HCT116 (cell line): ENCODE measurements at regions not wholly inside any gene's neighbourhood (a gene's known extent, or its start where the extent isn't known, plus 50 kb on each side); places are given as distances from the start of the nearest gene placed in this dataset.

Source experiments
- CEBPB ChIP-seq: IDR thresholded peaks from 2 replicates; pipeline ENCODE4 v1.6.1; 2012; ENCODE audit warnings: low read depth
- EZH2 ChIP-seq: fragments of 200-600 bp; sonication (generic); IDR thresholded peaks from 2 replicates; pipeline ENCODE4 v1.6.1; 2017; ENCODE audit warnings: antibody characterized with exemption, mixed run types
- EZH2phosphoT487 ChIP-seq: fragments of 200-600 bp; IDR thresholded peaks from 2 replicates; pipeline ENCODE4 v1.6.1; 2018; ENCODE audit warnings: antibody characterized with exemption, borderline replicate concordance
- POLR2AphosphoS5 ChIP-seq: IDR thresholded peaks from 2 replicates; pipeline ENCODE4 v1.6.1; 2011; ENCODE audit warnings: mild to moderate bottlenecking, low read depth, low read length, moderate library complexity
- RAD21 ChIP-seq: IDR thresholded peaks from 2 replicates; pipeline ENCODE4 v1.6.1; 2012; ENCODE audit warnings: low read depth, mild to moderate bottlenecking
- REST ChIP-seq: IDR thresholded peaks from 2 replicates; pipeline ENCODE4 v1.6.1; 2012; ENCODE audit warnings: low read depth
- SIN3A ChIP-seq: IDR thresholded peaks from 2 replicates; pipeline ENCODE4 v1.6.1; 2012; ENCODE audit warnings: low read depth
- SP1 ChIP-seq: IDR thresholded peaks from 2 replicates; pipeline ENCODE4 v1.6.1; 2012; ENCODE audit warnings: low read depth
- ZBTB33 ChIP-seq: IDR thresholded peaks from 2 replicates; pipeline ENCODE4 v1.6.1; 2011; ENCODE audit warnings: mild to moderate bottlenecking, low read length, moderate library complexity; ENCODE audit not compliant: insufficient replicate concordance; ENCODE audit errors: extremely low read depth
- ZNF274 ChIP-seq: fragments of 200-500 bp; sonication (Bioruptor generic); IDR thresholded peaks from 2 replicates; pipeline ENCODE4 v1.6.1; 2014; ENCODE audit warnings: mild to moderate bottlenecking, low read depth, low read length, inconsistent platforms
- TF ChIP-seq, protein P1 (sequence below), 3 experiments: fragments of 200-600 bp in 1 of 3; sonication (generic) in 1 of 3; IDR thresholded peaks in 2 of 3; conservative IDR thresholded peaks in 1 of 3; 2 replicates each; pipeline ENCODE4 v1.5.1; 2012 to 2017; ENCODE audit warnings: low read depth in 2 of 3, low read length in 2 of 3, antibody characterized with exemption in 1 of 3, borderline replicate concordance in 1 of 3, control low read depth in 1 of 3, mild to moderate bottlenecking in 1 of 3, mixed read lengths in 1 of 3, mixed run types in 1 of 3, moderate library complexity in 1 of 3; ENCODE audit not compliant: insufficient read depth in 1 of 3
- TF ChIP-seq, protein P2 (sequence below): IDR thresholded peaks from 2 replicates; pipeline ENCODE4 v1.6.1; 2012

GRCh38 chr12:73898645-73899044 lies 639.0 kb upstream of the ATXN7L3B start:
- TF ChIP-seq SP1: no peak
- TF ChIP-seq CEBPB: no peak
- TF ChIP-seq, protein P1, sequence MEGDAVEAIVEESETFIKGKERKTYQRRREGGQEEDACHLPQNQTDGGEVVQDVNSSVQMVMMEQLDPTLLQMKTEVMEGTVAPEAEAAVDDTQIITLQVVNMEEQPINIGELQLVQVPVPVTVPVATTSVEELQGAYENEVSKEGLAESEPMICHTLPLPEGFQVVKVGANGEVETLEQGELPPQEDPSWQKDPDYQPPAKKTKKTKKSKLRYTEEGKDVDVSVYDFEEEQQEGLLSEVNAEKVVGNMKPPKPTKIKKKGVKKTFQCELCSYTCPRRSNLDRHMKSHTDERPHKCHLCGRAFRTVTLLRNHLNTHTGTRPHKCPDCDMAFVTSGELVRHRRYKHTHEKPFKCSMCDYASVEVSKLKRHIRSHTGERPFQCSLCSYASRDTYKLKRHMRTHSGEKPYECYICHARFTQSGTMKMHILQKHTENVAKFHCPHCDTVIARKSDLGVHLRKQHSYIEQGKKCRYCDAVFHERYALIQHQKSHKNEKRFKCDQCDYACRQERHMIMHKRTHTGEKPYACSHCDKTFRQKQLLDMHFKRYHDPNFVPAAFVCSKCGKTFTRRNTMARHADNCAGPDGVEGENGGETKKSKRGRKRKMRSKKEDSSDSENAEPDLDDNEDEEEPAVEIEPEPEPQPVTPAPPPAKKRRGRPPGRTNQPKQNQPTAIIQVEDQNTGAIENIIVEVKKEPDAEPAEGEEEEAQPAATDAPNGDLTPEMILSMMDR (IDR thresholded peaks at IDR 0.05 in 2 of 3, conservative IDR thresholded peaks at IDR 0.05 in 1 of 3; ENCODE audit: borderline replicate concordance in 1 of 3, insufficient read depth in 1 of 3, low read depth in 2 of 3, low read length in 2 of 3): no peak
- no peak for TF ChIP-seq REST
- TF ChIP-seq ZBTB33: no peak
- TF ChIP-seq ZNF274: no peak
- TF ChIP-seq RAD21: no peak
- TF ChIP-seq POLR2AphosphoS5: no peak
- TF ChIP-seq SIN3A: no peak
- TF ChIP-seq, protein P2, sequence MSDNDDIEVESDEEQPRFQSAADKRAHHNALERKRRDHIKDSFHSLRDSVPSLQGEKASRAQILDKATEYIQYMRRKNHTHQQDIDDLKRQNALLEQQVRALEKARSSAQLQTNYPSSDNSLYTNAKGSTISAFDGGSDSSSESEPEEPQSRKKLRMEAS: no peak
- TF ChIP-seq EZH2phosphoT487: no peak
- no peak for TF ChIP-seq EZH2
